WTC11 (cell line): ENCODE measurements at regions not wholly inside any gene's neighbourhood (a gene's known extent, or its start where the extent isn't known, plus 50 kb on each side); places are given as distances from the start of the nearest gene placed in this dataset.

Source experiments
- ATF1 ChIP-seq: sonication (generic); formaldehyde crosslinking; IDR thresholded peaks from 2 replicates; pipeline ENCODE4 v1.8.1; 2023; ENCODE audit warnings: mild to moderate bottlenecking, moderate library complexity, missing genetic modification reagents
- ATF2 ChIP-seq: sonication (generic); formaldehyde crosslinking; IDR thresholded peaks from 2 replicates; pipeline ENCODE4 v1.8.1; 2022; ENCODE audit warnings: low read depth, missing genetic modification reagents, borderline replicate concordance
- CDX4 ChIP-seq: fragments of 250-450 bp; sonication (Bioruptor Pico); IDR thresholded peaks from 2 replicates; pipeline ENCODE4 v1.9.0; 2021; ENCODE audit warnings: moderate library complexity, mild to moderate bottlenecking, inconsistent platforms, borderline replicate concordance
- CREM ChIP-seq: sonication (generic); formaldehyde crosslinking; IDR thresholded peaks from 2 replicates; pipeline ENCODE4 v1.8.1; 2022; ENCODE audit warnings: mild to moderate bottlenecking, missing genetic modification reagents, moderate library complexity
- CTCF ChIP-seq: fragments of 200-600 bp; IDR thresholded peaks from 2 replicates; pipeline ENCODE4 v1.8.0; 2022; ENCODE audit warnings: antibody characterized with exemption
- GABPB1 ChIP-seq: sonication (generic); formaldehyde crosslinking; IDR thresholded peaks from 2 replicates; pipeline ENCODE4 v1.8.1; 2023; ENCODE audit warnings: mild to moderate bottlenecking, missing genetic modification reagents
- IRF2 ChIP-seq: sonication (generic); formaldehyde crosslinking; IDR thresholded peaks from 2 replicates; pipeline ENCODE4 v1.8.0; 2022; ENCODE audit warnings: low read depth, missing genetic modification reagents, borderline replicate concordance
- MAX ChIP-seq: sonication (generic); formaldehyde crosslinking; IDR thresholded peaks from 2 replicates; pipeline ENCODE4 v1.8.0; 2022; ENCODE audit warnings: mild to moderate bottlenecking, missing genetic modification reagents
- TEAD4 ChIP-seq: sonication (generic); formaldehyde crosslinking; IDR thresholded peaks from 2 replicates; pipeline ENCODE4 v1.8.0; 2022; ENCODE audit warnings: mild to moderate bottlenecking, missing genetic modification reagents
- ZNF219 ChIP-seq: sonication (generic); formaldehyde crosslinking; IDR thresholded peaks from 2 replicates; pipeline ENCODE4 v1.8.0; 2023; ENCODE audit warnings: missing genetic modification reagents, mild to moderate bottlenecking, borderline replicate concordance
- ZSCAN18 ChIP-seq: fragments of 250-450 bp; sonication (Bioruptor Pico); IDR thresholded peaks from 2 replicates; pipeline ENCODE4 v2.1.2; 2022; ENCODE audit warnings: mild to moderate bottlenecking, moderate library complexity

GRCh38 chr21:17191346-17191993 is 321.4 kb upstream of the CXADR start:
- TF ChIP-seq CTCF: no peak
- no peak for TF ChIP-seq ZSCAN18 (CRISPR knock-in tag)
- no peak for TF ChIP-seq ATF2 (CRISPR knock-in tag)
- no peak for TF ChIP-seq CDX4 (CRISPR knock-in tag)
- TF ChIP-seq CREM (CRISPR knock-in tag): no peak
- TF ChIP-seq MAX (CRISPR knock-in tag): no peak
- TF ChIP-seq ATF1 (CRISPR knock-in tag): no peak
- no peak for TF ChIP-seq GABPB1 (CRISPR knock-in tag)
- TF ChIP-seq IRF2 (CRISPR knock-in tag): no peak
- TF ChIP-seq TEAD4 (CRISPR knock-in tag): no peak
- no peak for TF ChIP-seq ZNF219 (CRISPR knock-in tag)
